Osteocyte (in vitro differentiated cells): ENCODE measurements at regions not wholly inside any gene's neighbourhood (a gene's known extent, or its start where the extent isn't known, plus 50 kb on each side); places are given as distances from the start of the nearest gene placed in this dataset.
"Not testable (repeated sequence)": the region's sequence is repeated elsewhere in the genome, so short reads cannot be mapped to it uniquely, and the experiment has no call there.

Experiments
- DNase-seq: peaks from one replicate; pipeline ENCODE4 v3.0.0; 2021; ENCODE audit warnings: mixed read lengths; ENCODE audit not compliant: unreplicated experiment; ENCODE audit errors: extremely low spot score
- H3K27ac Mint-ChIP-seq: one replicate; pipeline ENCODE4 v1.8.0; 2021; ENCODE audit warnings: mild to moderate bottlenecking, mixed read lengths; ENCODE audit not compliant: unreplicated experiment
- H3K27me3 Mint-ChIP-seq: one replicate; pipeline ENCODE4 v1.8.0; 2021; ENCODE audit warnings: mixed read lengths; ENCODE audit not compliant: unreplicated experiment
- H3K36me3 Mint-ChIP-seq: one replicate; pipeline ENCODE4 v1.8.0; 2021; ENCODE audit warnings: mixed read lengths; ENCODE audit not compliant: unreplicated experiment
- H3K4me1 Mint-ChIP-seq: one replicate; pipeline ENCODE4 v1.8.0; 2021; ENCODE audit warnings: mixed read lengths; ENCODE audit not compliant: unreplicated experiment
- H3K4me3 Mint-ChIP-seq: one replicate; pipeline ENCODE4 v1.8.0; 2021; ENCODE audit warnings: mild to moderate bottlenecking, moderate library complexity, mixed read lengths; ENCODE audit not compliant: unreplicated experiment
- H3K9me3 Mint-ChIP-seq: one replicate; pipeline ENCODE4 v1.8.0; 2021; ENCODE audit warnings: mixed read lengths; ENCODE audit not compliant: unreplicated experiment
- TF ChIP-seq, protein P1 (sequence below): fragments of 200-600 bp; sonication (generic); IDR thresholded peaks from 2 replicates; pipeline ENCODE4 v1.5.0; 2021; ENCODE audit warnings: antibody characterized with exemption, mild to moderate bottlenecking, moderate library complexity

DNA sequence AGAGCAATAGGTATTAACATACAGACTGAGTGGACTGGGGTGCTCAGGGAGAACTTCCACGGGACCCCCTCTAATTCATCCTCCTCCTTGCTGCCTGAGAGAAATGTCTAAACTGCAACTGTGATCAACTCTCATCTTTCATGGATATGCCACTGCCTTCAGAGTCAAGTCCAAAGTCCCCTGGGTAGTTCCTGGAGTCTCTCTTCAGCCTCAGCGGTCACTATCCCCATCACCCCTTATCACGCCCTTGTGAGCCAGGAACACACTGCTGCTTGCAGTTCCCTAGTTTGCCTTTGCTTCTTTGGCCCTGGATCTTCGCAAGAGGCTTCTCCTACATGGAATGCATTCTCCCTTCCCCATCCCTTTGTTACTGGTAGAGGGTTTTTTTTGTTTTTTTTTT is 58.7 kb upstream of the AUTS2 start:
- Mint-ChIP-seq H3K4me1 (no peaks in the 10 kb centered on the region), H3K27me3 (peaks cover 29% of the 10 kb centered on the region), H3K4me3 (no peak overlapping the region), H3K36me3 (no peaks in the 10 kb centered on the region), H3K27ac (no peak overlapping the region), H3K9me3 (no peaks in the 10 kb centered on the region)
- DNase-seq: no peak
- TF ChIP-seq, protein P1, sequence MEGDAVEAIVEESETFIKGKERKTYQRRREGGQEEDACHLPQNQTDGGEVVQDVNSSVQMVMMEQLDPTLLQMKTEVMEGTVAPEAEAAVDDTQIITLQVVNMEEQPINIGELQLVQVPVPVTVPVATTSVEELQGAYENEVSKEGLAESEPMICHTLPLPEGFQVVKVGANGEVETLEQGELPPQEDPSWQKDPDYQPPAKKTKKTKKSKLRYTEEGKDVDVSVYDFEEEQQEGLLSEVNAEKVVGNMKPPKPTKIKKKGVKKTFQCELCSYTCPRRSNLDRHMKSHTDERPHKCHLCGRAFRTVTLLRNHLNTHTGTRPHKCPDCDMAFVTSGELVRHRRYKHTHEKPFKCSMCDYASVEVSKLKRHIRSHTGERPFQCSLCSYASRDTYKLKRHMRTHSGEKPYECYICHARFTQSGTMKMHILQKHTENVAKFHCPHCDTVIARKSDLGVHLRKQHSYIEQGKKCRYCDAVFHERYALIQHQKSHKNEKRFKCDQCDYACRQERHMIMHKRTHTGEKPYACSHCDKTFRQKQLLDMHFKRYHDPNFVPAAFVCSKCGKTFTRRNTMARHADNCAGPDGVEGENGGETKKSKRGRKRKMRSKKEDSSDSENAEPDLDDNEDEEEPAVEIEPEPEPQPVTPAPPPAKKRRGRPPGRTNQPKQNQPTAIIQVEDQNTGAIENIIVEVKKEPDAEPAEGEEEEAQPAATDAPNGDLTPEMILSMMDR: no peak

DNA sequence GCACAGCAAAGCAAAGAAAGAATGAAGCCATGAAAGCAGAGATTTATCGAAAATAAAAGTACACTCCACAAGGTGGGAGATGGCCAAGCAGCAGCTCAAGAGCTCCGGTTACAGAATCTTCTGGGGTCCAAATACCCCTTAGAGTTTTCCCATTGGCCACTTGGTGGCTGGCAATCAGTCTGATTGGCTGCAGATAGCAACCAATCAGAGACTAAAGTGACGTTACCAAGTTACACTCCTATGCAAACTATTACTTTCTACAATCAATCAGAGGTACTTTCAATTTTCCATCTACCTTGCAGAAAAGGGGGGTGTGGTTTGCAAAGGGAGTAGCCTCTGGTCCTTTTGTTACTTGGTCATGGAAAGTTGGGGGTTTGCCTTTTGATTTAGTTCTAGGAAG is 58.0 kb upstream of the AUTS2 start:
- TF ChIP-seq, protein P1: no peak
- Mint-ChIP-seq H3K4me3 (no peak overlapping the region), H3K36me3 (no peaks in the 10 kb centered on the region), H3K4me1 (no peaks in the 10 kb centered on the region), H3K9me3 (no peaks in the 10 kb centered on the region), H3K27ac (no peak overlapping the region), H3K27me3 (peaks cover 25% of the 10 kb centered on the region)
- DNase-seq: no peak

DNA sequence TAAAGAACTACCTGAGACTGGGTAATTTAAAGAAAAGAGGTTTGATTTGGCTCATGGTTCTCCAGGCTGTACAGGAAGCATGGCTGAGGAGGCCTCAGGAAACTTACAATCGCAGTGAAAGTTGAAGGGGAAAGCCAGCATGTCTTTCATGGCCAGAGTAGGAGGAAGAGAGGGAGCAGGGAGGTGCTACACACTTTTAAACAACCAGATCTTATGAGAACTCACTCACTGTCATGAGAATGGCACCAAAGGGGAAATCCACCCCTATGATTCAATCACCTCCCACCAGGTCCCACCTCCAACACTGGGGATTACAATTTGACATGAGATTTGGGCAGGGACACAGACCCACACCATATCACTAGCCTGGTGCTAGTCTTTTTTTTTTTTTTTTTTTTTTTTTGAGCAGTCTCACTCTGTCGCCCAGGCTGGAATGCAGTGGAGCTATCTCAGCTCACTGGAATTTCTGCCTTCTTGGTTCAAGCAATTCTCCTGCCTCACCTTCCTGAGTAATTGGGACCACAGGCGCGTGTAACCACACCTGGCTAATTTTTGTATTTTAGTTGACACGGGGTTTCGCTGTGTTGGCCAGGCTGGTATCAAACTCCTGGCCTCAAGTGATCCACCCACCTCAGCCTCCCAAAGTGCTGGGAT is 56.4 kb upstream of the AUTS2 start:
- not testable (repeated sequence) for H3K36me3 Mint-ChIP-seq, H3K4me1 Mint-ChIP-seq, H3K9me3 Mint-ChIP-seq, H3K27ac Mint-ChIP-seq, DNase-seq, H3K4me3 Mint-ChIP-seq
- H3K27me3 Mint-ChIP-seq: peaks cover 22% of the 10 kb centered on the region

DNA sequence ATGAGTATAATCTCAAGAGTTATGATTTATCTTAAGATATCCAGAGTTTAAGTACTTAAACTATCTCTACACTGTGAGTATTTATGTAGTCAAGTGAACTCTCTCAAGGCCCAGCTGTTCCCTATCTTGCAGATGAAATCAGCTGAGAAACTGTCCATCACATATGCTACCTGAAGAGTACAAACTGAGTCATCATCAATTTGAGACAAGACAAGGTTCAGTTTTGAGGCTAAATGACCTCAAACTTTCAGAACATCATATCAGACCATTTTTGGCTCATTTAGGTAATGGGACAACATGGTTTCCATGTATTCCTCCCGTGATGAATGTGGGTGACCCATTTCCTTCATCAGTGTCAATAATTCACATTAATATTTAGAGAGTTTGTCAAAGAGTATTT is 53.1 kb upstream of the AUTS2 start:
- no peak for DNase-seq
- no peak overlapping the region for H3K27ac Mint-ChIP-seq
- H3K9me3 Mint-ChIP-seq: no peaks in the 10 kb centered on the region
- TF ChIP-seq, protein P1: no peak
- H3K4me1 Mint-ChIP-seq: no peaks in the 10 kb centered on the region
- peaks cover 8% of the 10 kb centered on the region for H3K27me3 Mint-ChIP-seq
- H3K36me3 Mint-ChIP-seq: no peaks in the 10 kb centered on the region
- no peak overlapping the region for H3K4me3 Mint-ChIP-seq
